GM20431 (cell line): ENCODE measurements at regions not wholly inside any gene's neighbourhood (a gene's known extent, or its start where the extent isn't known, plus 50 kb on each side); places are given as distances from the start of the nearest gene placed in this dataset.

ENCODE experiments used
- in situ Hi-C: fragments of 300-500 bp; cut with MseI, MboI; formaldehyde crosslinking; loops from one replicate; pipeline ENCODE4 v1.15.0; 2020; ENCODE audit warnings: low sequenced_read_pairs; ENCODE audit not compliant: unreplicated experiment

DNA sequence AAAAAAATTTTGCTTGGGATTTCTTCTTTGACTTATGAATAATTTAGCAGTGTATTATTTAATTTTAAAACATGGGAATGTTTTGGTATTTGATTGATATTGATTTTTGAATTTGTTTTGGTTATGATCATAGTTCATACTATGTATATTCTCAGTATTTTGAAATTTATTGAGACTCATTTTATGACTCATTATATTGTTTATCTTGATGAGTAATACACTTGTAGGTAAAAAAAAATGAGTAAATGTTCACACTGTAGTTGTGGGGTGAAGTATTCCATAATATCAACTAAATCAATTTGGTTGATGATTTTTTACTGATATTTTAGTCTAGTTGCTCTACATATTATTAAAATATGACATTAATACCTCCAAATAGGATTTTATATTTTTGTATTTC lies 1142.2 kb downstream of the ADGRL3 start:
- in situ Hi-C loops, result no loop called here

- in situ Hi-C loops, result no loop called here
These were observed 1128.4 kb downstream of the ADGRL3 start for GRCh38 chr4:62328526-62328925.

- in situ Hi-C loops, result no loop called here
These were observed 1127.6 kb downstream of the ADGRL3 start for GRCh38 chr4:62327612-62328297.

- in situ Hi-C loops, result no loop called here
These were observed 1124.1 kb downstream of the ADGRL3 start for GRCh38 chr4:62324215-62324614.

GRCh38 chr4:62320612-62321011 lies 1120.5 kb downstream of the ADGRL3 start:
- in situ Hi-C loops, result no loop called here

DNA sequence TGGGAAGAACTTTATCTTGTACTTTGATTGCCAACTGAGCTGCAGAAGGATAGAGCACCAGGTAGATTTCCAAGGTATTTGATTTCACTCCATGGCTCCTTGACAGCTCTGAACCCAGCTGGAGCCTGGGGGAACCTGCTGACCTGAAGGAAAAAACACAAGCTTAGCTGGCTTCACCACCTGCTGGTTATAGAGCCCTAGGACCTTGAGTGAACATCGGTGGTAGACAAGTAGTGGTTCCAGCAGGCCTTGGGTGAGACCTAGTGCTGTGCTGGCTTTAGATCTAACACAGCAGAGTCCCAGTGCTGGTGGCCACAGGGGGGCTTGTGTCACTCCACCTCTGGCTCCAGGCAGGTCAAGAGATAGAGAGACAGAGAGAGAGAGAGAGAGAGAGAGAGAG lies 1102.6 kb downstream of the ADGRL3 start:
- in situ Hi-C loops, result no loop called here

- in situ Hi-C loops, result no loop called here
These were observed 1101.4 kb downstream of the ADGRL3 start for GRCh38 chr4:62301500-62301899.

DNA sequence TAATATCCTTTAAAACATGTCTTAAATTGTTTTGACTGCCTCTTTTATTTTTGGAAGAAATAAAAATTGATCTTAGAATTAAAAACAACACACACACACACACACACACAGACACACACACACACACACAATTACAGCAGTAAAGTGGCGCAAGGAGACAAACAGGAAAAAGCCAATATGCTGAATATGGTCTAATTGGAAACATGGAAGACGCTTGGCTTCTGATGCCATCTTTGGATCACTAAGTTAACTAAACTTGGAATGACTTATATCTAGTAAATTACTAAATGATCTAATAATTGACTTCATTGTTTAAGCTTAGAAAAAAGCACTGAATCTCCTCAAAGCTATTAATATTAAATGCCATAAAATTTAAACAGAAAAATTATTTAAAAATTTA lies 1093.4 kb downstream of the ADGRL3 start:
- in situ Hi-C loops, result no loop called here

GRCh38 chr4:62292911-62293310 lies 1092.8 kb downstream of the ADGRL3 start:
- in situ Hi-C loops, result no loop called here

DNA sequence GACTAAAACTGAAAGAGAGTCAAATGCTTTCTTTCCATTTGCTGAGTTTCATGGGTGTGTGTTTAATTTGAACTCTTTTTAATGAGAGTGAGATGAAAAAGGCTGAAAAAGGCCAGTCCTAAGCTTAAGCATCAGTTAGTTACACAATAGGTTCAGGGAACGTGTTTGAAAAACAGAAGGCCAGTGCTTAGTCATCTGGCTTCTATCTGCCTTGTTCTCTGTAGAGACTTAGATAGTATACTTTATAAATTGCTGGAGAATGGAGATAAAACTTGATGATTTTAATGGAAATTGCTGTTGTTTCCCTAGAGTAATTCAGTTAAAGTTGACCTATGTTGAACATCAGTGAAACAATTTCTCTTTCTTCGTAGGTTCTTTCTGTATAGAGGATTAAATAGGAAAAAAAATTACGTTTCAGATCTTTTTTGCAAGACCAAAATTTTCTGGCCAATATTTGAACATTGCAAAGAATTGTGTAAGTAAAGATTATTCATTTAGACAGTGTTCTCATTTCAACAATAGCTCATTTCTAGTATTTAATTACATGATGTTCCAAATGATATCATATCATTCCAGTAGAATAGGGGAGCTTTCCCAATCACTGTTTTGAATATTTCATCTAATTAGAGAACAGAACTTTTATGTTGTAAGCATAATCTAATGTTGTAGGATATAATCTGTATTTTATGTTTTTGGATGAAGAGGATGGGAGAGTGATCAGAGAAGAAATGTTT lies 1088.8 kb downstream of the ADGRL3 start:
- in situ Hi-C loops, result no loop called here

DNA sequence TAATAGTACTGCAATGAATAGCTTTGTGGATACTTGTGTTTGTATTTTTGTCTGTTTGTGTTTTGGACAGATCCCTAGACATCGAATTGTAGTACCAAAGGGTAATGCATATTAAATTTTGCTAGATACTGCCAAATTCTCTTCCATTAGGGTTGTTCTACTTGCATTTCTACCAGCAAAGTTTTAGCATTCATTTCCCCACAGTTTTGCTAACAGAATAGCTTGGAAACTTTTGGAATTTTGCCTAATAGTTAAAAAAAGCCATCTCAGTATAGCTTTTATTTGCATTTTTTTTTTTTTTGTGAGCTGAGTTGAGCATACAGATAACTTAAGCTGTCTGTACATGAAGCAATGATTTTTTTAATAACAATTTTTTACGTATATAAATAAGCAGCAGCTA lies 1084.9 kb downstream of the ADGRL3 start:
- in situ Hi-C loops, result no loop called here

DNA sequence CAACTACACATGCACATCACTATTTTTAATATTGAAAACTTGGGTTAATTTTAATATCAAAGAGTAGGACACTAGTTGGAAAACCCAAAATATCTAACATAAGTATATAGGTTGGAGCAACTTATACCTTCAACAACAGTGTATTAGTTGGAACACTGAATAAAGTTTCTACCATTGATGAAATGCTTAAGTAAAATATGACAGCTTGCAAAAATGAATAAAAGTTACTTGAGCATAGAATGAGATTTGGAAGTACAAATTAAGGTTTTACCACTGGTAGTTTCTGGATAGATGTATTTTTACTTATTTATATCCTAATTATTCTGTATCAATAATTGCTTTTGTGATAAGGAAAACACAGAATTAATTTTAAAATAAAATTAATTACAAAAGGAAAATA lies 1079.6 kb downstream of the ADGRL3 start:
- in situ Hi-C loops, result no loop called here

DNA sequence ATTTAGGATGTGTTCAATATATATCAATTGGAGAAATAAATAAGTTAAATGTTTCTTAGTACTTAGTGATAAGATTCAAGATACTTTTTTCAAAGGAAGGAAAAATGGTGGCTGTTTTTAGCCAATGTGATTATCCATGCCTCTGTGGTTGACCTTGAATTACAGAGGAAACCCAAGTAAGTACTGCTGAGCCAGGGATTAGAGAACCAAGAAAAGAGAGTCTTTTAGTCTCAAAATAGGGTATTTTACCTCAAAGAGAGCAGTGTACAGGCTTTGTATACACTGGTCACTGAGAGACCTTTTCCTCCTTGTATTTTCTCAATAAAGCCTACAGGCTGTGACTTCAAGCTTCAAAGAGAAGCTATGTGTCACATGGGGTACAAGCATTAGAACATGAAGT lies 1075.3 kb downstream of the ADGRL3 start:
- in situ Hi-C loops, result no loop called here

- in situ Hi-C loops, result no loop called here
These were observed 1074.7 kb downstream of the ADGRL3 start for GRCh38 chr4:62274782-62275181.

DNA sequence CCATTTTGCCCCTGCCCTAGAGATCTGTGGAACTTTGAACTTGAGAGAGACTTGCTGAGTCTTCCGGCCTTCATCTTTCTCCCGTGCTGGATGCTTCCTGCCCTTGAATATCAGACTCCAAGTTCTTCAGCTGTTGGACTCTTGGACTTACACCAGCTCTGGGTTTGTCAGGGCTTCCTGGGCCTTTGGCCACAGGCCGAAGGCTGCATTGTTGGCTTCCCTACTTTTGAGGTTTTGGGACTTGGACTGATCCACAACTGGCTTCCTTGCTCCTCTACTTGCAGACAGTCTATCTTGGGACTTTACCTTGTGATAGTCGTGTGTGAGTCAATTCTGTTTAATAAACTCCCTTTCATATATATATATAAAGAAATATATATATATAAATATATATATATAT lies 1071.0 kb downstream of the ADGRL3 start:
- in situ Hi-C loops, result no loop called here

- in situ Hi-C loops, result no loop called here
These were observed 1069.8 kb downstream of the ADGRL3 start for GRCh38 chr4:62269918-62270317.

GRCh38 chr4:62263454-62263853 lies 1063.3 kb downstream of the ADGRL3 start:
- in situ Hi-C loops, result no loop called here

DNA sequence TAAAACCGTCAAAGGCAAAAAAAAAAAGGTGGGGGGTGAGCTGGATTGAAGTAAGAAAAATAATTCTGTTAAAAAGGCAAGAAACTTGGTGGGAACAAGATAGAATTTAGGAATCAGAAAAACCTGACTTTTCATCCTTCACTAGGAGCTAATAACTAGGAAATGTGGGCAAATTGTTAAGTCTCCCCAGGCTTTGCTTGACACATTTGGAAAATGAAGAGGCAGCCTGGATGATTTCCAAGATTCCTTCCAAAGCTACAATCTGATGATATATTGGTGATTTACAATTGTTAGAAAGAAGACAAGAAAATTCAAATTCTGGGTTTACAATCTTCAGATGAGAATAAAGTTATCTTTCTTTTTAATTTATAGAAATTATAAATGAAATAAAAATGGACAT lies 1062.5 kb downstream of the ADGRL3 start:
- in situ Hi-C loops, result no loop called here

DNA sequence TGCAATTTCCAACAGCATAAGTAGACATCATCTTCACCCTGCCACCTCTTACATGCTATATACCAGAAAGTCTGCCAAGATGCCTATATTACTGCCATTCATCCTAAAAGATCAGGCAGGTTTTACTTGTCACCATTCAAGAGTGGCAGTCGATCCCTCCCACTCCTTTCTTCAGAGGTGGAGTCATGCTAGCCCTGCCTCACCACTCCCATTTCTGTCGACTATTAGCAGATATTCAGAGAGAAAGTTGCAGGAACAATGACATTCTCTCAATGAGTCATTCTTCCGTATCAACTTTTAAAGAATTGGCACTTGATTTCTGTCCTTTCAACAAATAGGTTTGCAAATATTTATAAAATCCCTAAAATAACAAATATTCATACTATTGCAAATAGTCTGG lies 1060.1 kb downstream of the ADGRL3 start:
- in situ Hi-C loops, result no loop called here

DNA sequence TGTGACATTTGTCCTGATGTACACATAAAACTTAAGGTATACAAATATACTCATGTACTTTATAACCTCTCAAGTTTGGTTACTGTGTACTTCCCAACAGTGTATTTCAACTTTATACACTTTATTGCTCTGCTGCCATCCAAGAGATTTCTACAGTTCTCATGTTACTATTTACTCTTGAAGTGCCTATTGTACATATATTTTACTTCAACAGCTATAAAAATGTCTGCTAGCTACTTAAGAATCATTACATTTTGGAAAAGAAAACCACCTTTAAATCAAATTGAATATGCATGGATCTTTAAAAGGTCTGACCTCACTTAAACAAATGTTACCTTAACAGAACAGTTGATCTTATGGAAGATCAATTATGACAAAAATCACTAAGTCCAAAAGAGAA lies 1056.4 kb downstream of the ADGRL3 start:
- in situ Hi-C loops, result no loop called here

DNA sequence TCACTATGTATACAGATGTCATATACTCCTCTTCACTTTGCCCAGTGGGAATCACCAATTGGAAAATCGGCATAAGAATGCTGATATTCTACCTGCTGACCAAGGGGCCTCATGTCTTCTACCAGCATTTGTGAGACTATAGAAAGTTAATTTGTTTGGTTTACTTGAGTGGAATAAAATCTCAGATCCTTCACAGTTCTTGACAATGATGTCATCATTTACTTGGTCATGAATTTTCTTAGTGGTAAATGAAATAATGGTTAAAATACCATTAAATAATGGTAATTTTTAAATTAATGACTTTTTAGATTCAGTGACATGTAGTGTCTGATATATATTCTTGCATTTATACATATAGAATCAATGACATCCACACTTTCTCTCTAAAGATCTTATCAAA lies 1052.6 kb downstream of the ADGRL3 start:
- in situ Hi-C loops, result no loop called here

DNA sequence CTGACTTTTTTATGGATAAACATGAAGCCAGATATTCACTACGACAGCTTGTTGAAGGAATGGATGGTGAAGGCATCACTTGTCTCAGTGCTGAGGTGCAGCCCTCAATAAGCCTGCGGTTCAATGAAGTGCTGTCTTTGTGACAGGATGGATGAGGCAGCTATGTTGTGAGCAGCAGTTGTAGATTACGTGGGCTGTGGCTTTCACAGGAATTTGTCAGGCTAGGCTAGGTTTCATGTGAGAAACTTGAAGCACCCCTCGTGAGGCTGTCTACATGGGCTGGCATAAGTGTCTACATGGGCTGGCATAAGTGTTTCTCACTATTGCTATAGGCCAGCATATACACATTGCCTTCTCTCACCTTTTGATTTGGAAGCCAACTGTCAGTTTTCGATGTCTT lies 1050.0 kb downstream of the ADGRL3 start:
- in situ Hi-C loops, result no loop called here
